Liver (tissue), 7 donors: ENCODE measurements at regions not wholly inside any gene's neighbourhood (a gene's known extent, or its start where the extent isn't known, plus 50 kb on each side); places are given as distances from the start of the nearest gene placed in this dataset.
A peak's percentile ranks its signal among the peaks of the same experiment; 100 is the strongest.

Source experiments
- DNase-seq: peaks from one replicate; pipeline ENCODE4 v3.0.0-alpha.2; 2017; ENCODE audit warnings: low spot score
- H3K27ac ChIP-seq, 2 donors: one replicate each; pipeline ENCODE4 v1.7.0; 2013; ENCODE audit warnings: inconsistent platforms in 2 of 2, low read length in 2 of 2, control low read depth in 1 of 2, low read depth in 1 of 2, mild to moderate bottlenecking in 1 of 2
- H3K27me3 ChIP-seq, 4 donors: one replicate each; pipeline versions ENCODE4 v1.6.1 to v1.7.0; 2013; ENCODE audit warnings: low read length in 3 of 4, inconsistent platforms in 1 of 4, mild to moderate bottlenecking in 1 of 4, moderate library complexity in 1 of 4; ENCODE audit not compliant: control insufficient read depth in 4 of 4, insufficient read depth in 4 of 4
- H3K36me3 ChIP-seq, 4 donors: one replicate each; pipeline versions ENCODE4 v1.6.1 to v1.7.0; 2013; ENCODE audit warnings: low read length in 3 of 4, mild to moderate bottlenecking in 3 of 4, low read depth in 1 of 4, moderate library complexity in 1 of 4; ENCODE audit not compliant: control insufficient read depth in 4 of 4, insufficient read depth in 3 of 4
- H3K4me1 ChIP-seq, 4 donors: one replicate each; pipeline versions ENCODE4 v1.6.1 to v1.7.0; 2013; ENCODE audit warnings: low read length in 3 of 4, mild to moderate bottlenecking in 3 of 4, moderate library complexity in 1 of 4; ENCODE audit not compliant: control insufficient read depth in 4 of 4, insufficient read depth in 4 of 4
- H3K4me3 ChIP-seq, 3 donors: one replicate each; pipeline versions ENCODE4 v1.6.1 to v1.7.0; 2013; ENCODE audit warnings: low read length in 3 of 3, control low read depth in 1 of 3, low read depth in 1 of 3, mild to moderate bottlenecking in 1 of 3
- H3K9ac ChIP-seq, 2 donors: one replicate each; pipeline ENCODE4 v1.7.0; 2013; ENCODE audit warnings: low read length in 2 of 2, mild to moderate bottlenecking in 2 of 2, moderate library complexity in 2 of 2, control low read depth in 1 of 2, low read depth in 1 of 2
- H3K9me3 ChIP-seq, 4 donors: one replicate each; pipeline versions ENCODE4 v1.6.1 to v1.7.0; 2013; ENCODE audit warnings: low read length in 3 of 4; ENCODE audit not compliant: control insufficient read depth in 4 of 4
- FOXA1 ChIP-seq: IDR thresholded peaks from 2 replicates; pipeline ENCODE4 v1.6.1; 2016; ENCODE audit warnings: antibody characterized with exemption
- GABPA ChIP-seq, 2 donors: IDR thresholded peaks in 1 of 2; conservative IDR thresholded peaks in 1 of 2; 2 replicates each; pipeline ENCODE4 v1.6.1; 2016; ENCODE audit warnings: antibody characterized with exemption in 2 of 2, mild to moderate bottlenecking in 1 of 2, moderate library complexity in 1 of 2
- HNF4A ChIP-seq, 2 donors: conservative IDR thresholded peaks; 2 replicates each; pipeline ENCODE4 v1.6.1; 2016; ENCODE audit warnings: antibody characterized with exemption in 2 of 2, mild to moderate bottlenecking in 2 of 2
- HNF4G ChIP-seq: IDR thresholded peaks from 2 replicates; pipeline ENCODE4 v1.6.1; 2016; ENCODE audit warnings: antibody characterized with exemption
- JUND ChIP-seq, 2 donors: IDR thresholded peaks; 2 replicates each; pipeline ENCODE4 v1.6.1; 2016; ENCODE audit warnings: antibody characterized with exemption in 2 of 2
- NR2F2 ChIP-seq: IDR thresholded peaks from 2 replicates; pipeline ENCODE4 v1.6.1; 2016; ENCODE audit warnings: antibody characterized with exemption
- RXRA ChIP-seq, 2 donors: IDR thresholded peaks; 2 replicates each; pipeline ENCODE4 v1.6.1; 2017 to 2018; ENCODE audit warnings: antibody characterized with exemption in 2 of 2, mild to moderate bottlenecking in 1 of 2
- TAF1 ChIP-seq: conservative IDR thresholded peaks from 2 replicates; pipeline ENCODE4 v1.6.1; 2016; ENCODE audit warnings: antibody characterized with exemption, mild to moderate bottlenecking
- YY1 ChIP-seq: IDR thresholded peaks from 2 replicates; pipeline ENCODE4 v1.6.1; 2016; ENCODE audit warnings: antibody characterized with exemption, mild to moderate bottlenecking
- WGBS: extraction: QIAGEN DNeasy Blood & Tissue Kit; methylation state at CpG from one replicate; pipeline ENCODE4 v1.1.7; 2013; 5-methylcytosine and 5-hydroxymethylcytosine counted together
- TF ChIP-seq, protein P1 (sequence below): IDR thresholded peaks from 2 replicates; pipeline ENCODE4 v1.6.1; 2016; ENCODE audit warnings: antibody characterized with exemption, mild to moderate bottlenecking
- TF ChIP-seq, protein P2 (sequence below): IDR thresholded peaks from 2 replicates; pipeline ENCODE4 v1.6.1; 2016; ENCODE audit warnings: antibody characterized with exemption
- TF ChIP-seq, protein P3 (sequence below): IDR thresholded peaks from 2 replicates; pipeline ENCODE4 v1.6.1; 2016; ENCODE audit warnings: antibody characterized with exemption
- donor health status: healthy.
- donor health status: healthy.
- donor health status: healthy.
- donor health status: healthy.

DNA sequence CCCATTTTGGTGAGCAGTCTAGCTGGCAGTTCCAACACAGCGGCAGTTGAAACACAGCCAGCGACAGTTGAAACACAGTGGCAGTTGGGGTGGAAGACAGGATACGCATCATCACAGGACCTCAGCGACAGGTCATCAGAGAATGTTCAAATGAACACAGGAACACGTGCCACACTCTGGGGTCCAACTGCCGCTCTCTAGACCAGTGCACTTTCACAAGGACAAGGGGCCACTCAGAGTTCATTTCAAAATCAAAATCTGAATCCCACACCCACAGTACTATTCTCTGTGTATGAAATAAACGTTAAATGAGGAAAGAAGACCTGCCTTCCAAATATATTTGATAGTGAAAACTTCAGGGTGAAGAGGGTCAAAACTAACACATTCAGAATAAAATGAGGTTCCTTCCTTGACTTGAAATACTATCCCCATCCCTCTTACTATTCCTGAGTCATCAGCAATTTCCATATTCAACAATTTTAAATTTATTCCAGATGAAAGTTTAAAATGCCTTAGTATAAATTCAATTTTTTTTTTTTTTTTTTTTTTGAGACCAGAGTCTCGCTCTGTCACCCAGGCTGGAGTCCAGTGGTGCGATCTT, 53.0 kb upstream of the SIMC1 start:
- WGBS = 74% methylated on average over 9 of the region's 9 CpGs
- no peak overlapping the region for H3K4me3 ChIP-seq
- DNase-seq = no peak
- TF ChIP-seq YY1 = no peak
- TF ChIP-seq, protein P1, sequence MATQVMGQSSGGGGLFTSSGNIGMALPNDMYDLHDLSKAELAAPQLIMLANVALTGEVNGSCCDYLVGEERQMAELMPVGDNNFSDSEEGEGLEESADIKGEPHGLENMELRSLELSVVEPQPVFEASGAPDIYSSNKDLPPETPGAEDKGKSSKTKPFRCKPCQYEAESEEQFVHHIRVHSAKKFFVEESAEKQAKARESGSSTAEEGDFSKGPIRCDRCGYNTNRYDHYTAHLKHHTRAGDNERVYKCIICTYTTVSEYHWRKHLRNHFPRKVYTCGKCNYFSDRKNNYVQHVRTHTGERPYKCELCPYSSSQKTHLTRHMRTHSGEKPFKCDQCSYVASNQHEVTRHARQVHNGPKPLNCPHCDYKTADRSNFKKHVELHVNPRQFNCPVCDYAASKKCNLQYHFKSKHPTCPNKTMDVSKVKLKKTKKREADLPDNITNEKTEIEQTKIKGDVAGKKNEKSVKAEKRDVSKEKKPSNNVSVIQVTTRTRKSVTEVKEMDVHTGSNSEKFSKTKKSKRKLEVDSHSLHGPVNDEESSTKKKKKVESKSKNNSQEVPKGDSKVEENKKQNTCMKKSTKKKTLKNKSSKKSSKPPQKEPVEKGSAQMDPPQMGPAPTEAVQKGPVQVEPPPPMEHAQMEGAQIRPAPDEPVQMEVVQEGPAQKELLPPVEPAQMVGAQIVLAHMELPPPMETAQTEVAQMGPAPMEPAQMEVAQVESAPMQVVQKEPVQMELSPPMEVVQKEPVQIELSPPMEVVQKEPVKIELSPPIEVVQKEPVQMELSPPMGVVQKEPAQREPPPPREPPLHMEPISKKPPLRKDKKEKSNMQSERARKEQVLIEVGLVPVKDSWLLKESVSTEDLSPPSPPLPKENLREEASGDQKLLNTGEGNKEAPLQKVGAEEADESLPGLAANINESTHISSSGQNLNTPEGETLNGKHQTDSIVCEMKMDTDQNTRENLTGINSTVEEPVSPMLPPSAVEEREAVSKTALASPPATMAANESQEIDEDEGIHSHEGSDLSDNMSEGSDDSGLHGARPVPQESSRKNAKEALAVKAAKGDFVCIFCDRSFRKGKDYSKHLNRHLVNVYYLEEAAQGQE = no peak
- TF ChIP-seq NR2F2 = peak; percentile 18
- no peak for TF ChIP-seq GABPA (IDR thresholded peaks at IDR 0.05 in 1 of 2, conservative IDR thresholded peaks at IDR 0.05 in 1 of 2)
- TF ChIP-seq TAF1 = no peak
- TF ChIP-seq HNF4G = no peak
- TF ChIP-seq, protein P2, sequence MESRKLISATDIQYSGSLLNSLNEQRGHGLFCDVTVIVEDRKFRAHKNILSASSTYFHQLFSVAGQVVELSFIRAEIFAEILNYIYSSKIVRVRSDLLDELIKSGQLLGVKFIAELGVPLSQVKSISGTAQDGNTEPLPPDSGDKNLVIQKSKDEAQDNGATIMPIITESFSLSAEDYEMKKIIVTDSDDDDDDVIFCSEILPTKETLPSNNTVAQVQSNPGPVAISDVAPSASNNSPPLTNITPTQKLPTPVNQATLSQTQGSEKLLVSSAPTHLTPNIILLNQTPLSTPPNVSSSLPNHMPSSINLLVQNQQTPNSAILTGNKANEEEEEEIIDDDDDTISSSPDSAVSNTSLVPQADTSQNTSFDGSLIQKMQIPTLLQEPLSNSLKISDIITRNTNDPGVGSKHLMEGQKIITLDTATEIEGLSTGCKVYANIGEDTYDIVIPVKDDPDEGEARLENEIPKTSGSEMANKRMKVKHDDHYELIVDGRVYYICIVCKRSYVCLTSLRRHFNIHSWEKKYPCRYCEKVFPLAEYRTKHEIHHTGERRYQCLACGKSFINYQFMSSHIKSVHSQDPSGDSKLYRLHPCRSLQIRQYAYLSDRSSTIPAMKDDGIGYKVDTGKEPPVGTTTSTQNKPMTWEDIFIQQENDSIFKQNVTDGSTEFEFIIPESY = no peak
- TF ChIP-seq FOXA1 = no peak
- TF ChIP-seq, protein P3, sequence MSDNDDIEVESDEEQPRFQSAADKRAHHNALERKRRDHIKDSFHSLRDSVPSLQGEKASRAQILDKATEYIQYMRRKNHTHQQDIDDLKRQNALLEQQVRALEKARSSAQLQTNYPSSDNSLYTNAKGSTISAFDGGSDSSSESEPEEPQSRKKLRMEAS = no peak
- peak; percentile 7 to 24 for TF ChIP-seq RXRA (IDR thresholded peaks at IDR 0.05)
- no peaks in the 10 kb centered on the region for H3K36me3 ChIP-seq
- no peaks in the 10 kb centered on the region for H3K27me3 ChIP-seq
- no peaks in the 10 kb centered on the region for H3K4me1 ChIP-seq
- no peak overlapping the region for H3K9ac ChIP-seq
- H3K27ac ChIP-seq = no peak overlapping the region
- no peaks in the 10 kb centered on the region for H3K9me3 ChIP-seq

DNA sequence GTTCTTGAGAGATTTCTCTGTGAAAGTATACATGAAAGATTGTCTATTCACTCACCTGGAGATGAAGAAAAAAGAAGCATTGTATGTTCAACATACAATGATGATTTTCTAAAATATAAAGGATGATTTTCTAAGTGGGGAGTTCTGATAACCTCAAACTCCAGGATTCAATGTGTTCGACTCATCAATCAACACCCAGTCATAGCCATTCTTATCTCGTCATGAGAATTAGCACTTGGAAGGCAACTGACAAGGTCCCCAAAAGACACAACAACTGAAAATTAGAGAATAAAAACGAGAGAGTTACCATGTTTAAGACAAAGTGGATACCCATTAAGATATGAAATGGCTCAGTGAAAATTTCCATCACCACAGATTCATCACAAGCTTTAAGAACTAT, 52.1 kb upstream of the SIMC1 start:
- 82% methylated on average over 3 of the region's 3 CpGs for WGBS
- no peaks in the 10 kb centered on the region for H3K9me3 ChIP-seq
- H3K9ac ChIP-seq = no peak overlapping the region
- no peaks in the 10 kb centered on the region for H3K36me3 ChIP-seq
- TF ChIP-seq JUND (IDR thresholded peaks at IDR 0.05) (no peak), HNF4A (conservative IDR thresholded peaks at IDR 0.05) (no peak)
- TF ChIP-seq, protein P3 = no peak
- no peaks in the 10 kb centered on the region for H3K27me3 ChIP-seq
- H3K4me1 ChIP-seq = no peaks in the 10 kb centered on the region
- no peak overlapping the region for H3K4me3 ChIP-seq
- DNase-seq = no peak
- H3K27ac ChIP-seq = no peak overlapping the region
